ENCODE measurements at regions not wholly inside any gene's neighbourhood (a gene's known extent, or its start where the extent isn't known, plus 50 kb on each side); places are given as distances from the start of the nearest gene placed in this dataset.

DNA sequence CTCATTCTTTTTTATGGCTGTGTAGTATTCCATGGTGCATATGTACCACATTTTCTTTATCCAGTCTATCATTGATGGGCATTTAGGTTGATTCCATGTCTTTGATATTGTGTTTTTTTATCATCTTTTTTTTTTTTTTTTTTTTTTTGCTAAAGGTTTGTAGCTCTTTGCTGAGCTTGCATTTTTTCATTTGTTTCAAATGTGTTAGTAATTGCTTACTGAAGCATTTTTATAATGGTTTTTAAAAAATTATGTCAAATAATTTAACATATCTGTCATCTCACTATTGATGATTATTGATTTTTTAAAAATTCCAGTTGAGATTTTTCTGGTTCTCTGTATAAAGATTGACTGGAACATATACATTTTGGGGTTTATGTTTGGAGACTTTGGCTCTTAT lies 934.6 kb downstream of the TUSC7 start:
- no peak for TF ChIP-seq POLR2A (IDR thresholded peaks at IDR 0.05)
- TF ChIP-seq, protein P1, sequence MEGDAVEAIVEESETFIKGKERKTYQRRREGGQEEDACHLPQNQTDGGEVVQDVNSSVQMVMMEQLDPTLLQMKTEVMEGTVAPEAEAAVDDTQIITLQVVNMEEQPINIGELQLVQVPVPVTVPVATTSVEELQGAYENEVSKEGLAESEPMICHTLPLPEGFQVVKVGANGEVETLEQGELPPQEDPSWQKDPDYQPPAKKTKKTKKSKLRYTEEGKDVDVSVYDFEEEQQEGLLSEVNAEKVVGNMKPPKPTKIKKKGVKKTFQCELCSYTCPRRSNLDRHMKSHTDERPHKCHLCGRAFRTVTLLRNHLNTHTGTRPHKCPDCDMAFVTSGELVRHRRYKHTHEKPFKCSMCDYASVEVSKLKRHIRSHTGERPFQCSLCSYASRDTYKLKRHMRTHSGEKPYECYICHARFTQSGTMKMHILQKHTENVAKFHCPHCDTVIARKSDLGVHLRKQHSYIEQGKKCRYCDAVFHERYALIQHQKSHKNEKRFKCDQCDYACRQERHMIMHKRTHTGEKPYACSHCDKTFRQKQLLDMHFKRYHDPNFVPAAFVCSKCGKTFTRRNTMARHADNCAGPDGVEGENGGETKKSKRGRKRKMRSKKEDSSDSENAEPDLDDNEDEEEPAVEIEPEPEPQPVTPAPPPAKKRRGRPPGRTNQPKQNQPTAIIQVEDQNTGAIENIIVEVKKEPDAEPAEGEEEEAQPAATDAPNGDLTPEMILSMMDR (IDR thresholded peaks at IDR 0.05 in 4 of 5, conservative IDR thresholded peaks at IDR 0.05 in 1 of 5) = no peak
- intact Hi-C loops (cut with DNase I; ENCODE audit: low total_unique reads) = no loop called here

GRCh38 chr3:117645561-117646242 lies 936.1 kb downstream of the TUSC7 start:
- DNase-seq = no peak
- in situ Hi-C loops (cut with MboI; ENCODE audit: low sequenced_read_pairs in 4 of 4) = no loop called here

More for the DNA sequence above, 934.6 kb downstream of the TUSC7 start:
- in situ Hi-C loops (cut with MboI; ENCODE audit: low sequenced_read_pairs in 4 of 4) = no loop called here
- Histone ChIP-seq H3K4me1 (no peaks in the 10 kb centered on the region), H3K27me3 (no peaks in the 10 kb centered on the region), H3K27ac (no peak overlapping the region), H3K9me3 (no peaks in the 10 kb centered on the region), H3K4me3 (no peak overlapping the region), H3K36me3 (no peaks in the 10 kb centered on the region)
- no peak for ATAC-seq
- DNase-seq = no peak

DNA sequence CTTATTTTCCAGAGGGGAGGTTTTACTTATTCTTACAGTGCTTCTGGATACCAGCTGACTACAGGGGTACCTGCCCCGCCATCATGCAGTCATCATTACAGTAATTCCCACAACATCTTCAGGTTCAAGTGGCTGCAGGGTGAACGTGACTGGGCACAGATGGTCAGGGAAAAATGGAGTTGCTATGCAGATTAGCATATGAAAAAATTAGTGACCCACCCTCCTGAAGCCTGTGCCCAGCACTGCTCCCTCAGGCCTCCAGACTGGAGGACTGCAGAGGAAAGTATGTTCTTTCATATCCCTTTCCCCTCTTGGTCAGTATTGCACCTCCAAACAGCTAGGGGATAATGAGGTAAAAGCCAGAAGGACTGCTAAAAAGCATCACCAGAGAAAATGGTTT lies 937.9 kb downstream of the TUSC7 start:
- Histone ChIP-seq H3K27me3 (no peaks in the 10 kb centered on the region), H3K4me3 (no peak overlapping the region), H3K27ac (no peak overlapping the region), H3K9me3 (no peaks in the 10 kb centered on the region), H3K4me1 (peaks cover 0 to 4% of the 10 kb centered on the region in 2 donors), H3K36me3 (no peaks in the 10 kb centered on the region)
- in situ Hi-C loops (cut with MboI; ENCODE audit: low sequenced_read_pairs in 4 of 4) = no loop called here
- DNase-seq (no peak), ATAC-seq (no peak)
- TF ChIP-seq, protein P1 (IDR thresholded peaks at IDR 0.05 in 4 of 5, conservative IDR thresholded peaks at IDR 0.05 in 1 of 5) = no peak
- TF ChIP-seq POLR2A (IDR thresholded peaks at IDR 0.05) = no peak
- intact Hi-C loops (cut with DNase I; ENCODE audit: low total_unique reads) = no loop called here

More at GRCh38 chr3:117645561-117646242, 936.1 kb downstream of the TUSC7 start:
- H3K36me3 ChIP-seq = no peaks in the 10 kb centered on the region
- H3K9me3 ChIP-seq = no peaks in the 10 kb centered on the region
- no peaks in the 10 kb centered on the region for H3K27me3 ChIP-seq
- intact Hi-C loops (cut with DNase I; ENCODE audit: low total_unique reads) = no loop called here
- TF ChIP-seq, protein P1 (IDR thresholded peaks at IDR 0.05 in 4 of 5, conservative IDR thresholded peaks at IDR 0.05 in 1 of 5) = no peak
- no peak for TF ChIP-seq POLR2A (IDR thresholded peaks at IDR 0.05)
- no peaks in the 10 kb centered on the region for H3K4me1 ChIP-seq
- no peak for ATAC-seq
- H3K4me3 ChIP-seq = no peak overlapping the region
- H3K27ac ChIP-seq = no peak overlapping the region

- DNase-seq (no peak), ATAC-seq (no peak)
- intact Hi-C loops (cut with DNase I; ENCODE audit: low total_unique reads) = no loop called here
- Histone ChIP-seq H3K4me3 (no peak overlapping the region), H3K27me3 (no peaks in the 10 kb centered on the region), H3K4me1 (peaks cover 0 to 4% of the 10 kb centered on the region in 2 donors), H3K27ac (no peak overlapping the region), H3K9me3 (no peaks in the 10 kb centered on the region), H3K36me3 (no peaks in the 10 kb centered on the region)
- TF ChIP-seq, protein P1 (IDR thresholded peaks at IDR 0.05 in 4 of 5, conservative IDR thresholded peaks at IDR 0.05 in 1 of 5) = no peak
- TF ChIP-seq POLR2A (IDR thresholded peaks at IDR 0.05) = no peak
- in situ Hi-C loops (cut with MboI; ENCODE audit: low sequenced_read_pairs in 4 of 4) = no loop called here
Observed at GRCh38 chr3:117651246-117651645, 941.7 kb downstream of the TUSC7 start.

DNA sequence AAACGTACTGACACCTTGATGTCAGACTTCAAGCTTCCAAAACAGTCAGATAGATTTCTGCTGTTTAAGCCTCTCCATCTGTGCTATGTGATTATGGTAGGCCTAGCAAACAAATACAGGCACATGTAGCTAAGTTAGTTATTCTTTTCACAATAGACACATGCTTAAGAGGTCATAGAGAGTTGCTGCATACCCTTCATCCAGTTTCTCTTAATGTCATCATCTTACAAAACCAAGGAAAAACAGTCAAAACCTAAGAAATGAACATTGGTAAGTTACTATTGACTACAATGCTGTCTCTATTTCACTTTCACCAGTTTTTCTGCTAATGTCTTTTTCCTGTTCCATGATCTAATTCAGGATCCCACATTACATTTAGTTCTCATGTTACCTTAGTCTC lies 946.8 kb downstream of the TUSC7 start:
- H3K27me3 ChIP-seq = no peaks in the 10 kb centered on the region
- intact Hi-C loops (cut with DNase I; ENCODE audit: low total_unique reads) = no loop called here
- ATAC-seq (no peak), DNase-seq (no peak)
- H3K36me3 ChIP-seq = no peaks in the 10 kb centered on the region
- in situ Hi-C loops (cut with MboI; ENCODE audit: low sequenced_read_pairs in 4 of 4) = no loop called here
- no peak for TF ChIP-seq POLR2A (IDR thresholded peaks at IDR 0.05)
- TF ChIP-seq, protein P1 (IDR thresholded peaks at IDR 0.05 in 4 of 5, conservative IDR thresholded peaks at IDR 0.05 in 1 of 5) = no peak
- no peak overlapping the region for H3K27ac ChIP-seq
- no peaks in the 10 kb centered on the region for H3K4me1 ChIP-seq
- no peak overlapping the region for H3K4me3 ChIP-seq
- H3K9me3 ChIP-seq = no peaks in the 10 kb centered on the region

All from gastrocnemius medialis (tissue), 4 donors.